Endothelial cell of umbilical vein (primary cell): ENCODE measurements at regions not wholly inside any gene's neighbourhood (a gene's known extent, or its start where the extent isn't known, plus 50 kb on each side); places are given as distances from the start of the nearest gene placed in this dataset.

Experiments
- BruUV-seq: library from RNA; stranded (reverse); fragments of 400-500 nt; replicated peaks from 2 replicates; lab custom pipeline; 2021; lab: Mats Ljungman, UMichigan
- CTCF ChIA-PET: fragments of 300-600, 350-600 bp; sonication (Branson Sonifier 250); formaldehyde crosslinking; loops from one replicate; lab custom pipeline; 2021; ENCODE audit warnings: antibody characterized with exemption, inconsistent platforms; lab: Charles Lee
- POLR2A ChIA-PET: fragments of 300-600, 350-600 bp; sonication (Branson Sonifier 250); formaldehyde crosslinking; loops from one replicate; lab custom pipeline; 2021; ENCODE audit warnings: antibody characterized with exemption, inconsistent platforms; lab: Charles Lee
- DNase-seq: peaks from one replicate; pipeline ENCODE4 v3.0.0-alpha.2; 2011; ENCODE audit warnings: low read depth, low spot score
- FAIRE-seq: peaks from 2 replicates; lab custom pipeline; 2011; peaks lifted over from hg19 to GRCh38; lab: Jason Lieb, UNC
- H2AFZ ChIP-seq: 2 replicates; pipeline ENCODE4 v1.6.0; 2012; ENCODE audit warnings: low read depth, low read length, control low read depth, inconsistent platforms
- H3K27ac ChIP-seq: 2 replicates; pipeline ENCODE4 v1.5.1; 2011; ENCODE audit warnings: low read depth, mild to moderate bottlenecking, control low read depth, low read length, moderate library complexity; ENCODE audit not compliant: insufficient read depth
- H3K27me3 ChIP-seq, 2 experiments: 2 replicates each; pipeline versions ENCODE4 v1.6.0 to v1.6.1; 2011; ENCODE audit warnings: low read length in 2 of 2, mixed read lengths in 1 of 2; ENCODE audit not compliant: control insufficient read depth in 2 of 2, insufficient read depth in 2 of 2
- H3K36me3 ChIP-seq, 2 experiments: 2 replicates in 1 of 2; 3 replicates in 1 of 2; pipeline ENCODE4 v1.5.1; 2011; ENCODE audit warnings: low read length in 2 of 2, mild to moderate bottlenecking in 1 of 2, moderate library complexity in 1 of 2; ENCODE audit not compliant: control insufficient read depth in 2 of 2, insufficient read depth in 2 of 2; ENCODE audit errors: extremely low read depth in 1 of 2
- H3K4me1 ChIP-seq: 3 replicates; pipeline ENCODE4 v1.5.1; 2011; ENCODE audit warnings: mild to moderate bottlenecking, low read length; ENCODE audit not compliant: control insufficient read depth, insufficient read depth; ENCODE audit errors: extremely low read depth
- H3K4me2 ChIP-seq: 2 replicates; pipeline ENCODE4 v1.6.1; 2011; ENCODE audit warnings: low read length, control low read depth, mixed read lengths; ENCODE audit not compliant: insufficient read depth
- H3K4me3 ChIP-seq, 3 experiments: fragments of 200-600 bp in 1 of 3; sonication (generic), shearing (Covaris generic) in 1 of 3; replicated peaks in 1 of 3; 2 replicates each; pipeline ENCODE4 v1.5.1; 2011 to 2016; ENCODE audit warnings: control low read depth in 3 of 3, low read length in 3 of 3, mild to moderate bottlenecking in 2 of 3, inconsistent platforms in 1 of 3, low read depth in 1 of 3, moderate library complexity in 1 of 3; ENCODE audit not compliant: insufficient read depth in 1 of 3
- H3K79me2 ChIP-seq: 2 replicates; pipeline ENCODE4 v1.6.0; 2012; ENCODE audit warnings: low read length, inconsistent platforms; ENCODE audit not compliant: control insufficient read depth, insufficient read depth
- H3K9ac ChIP-seq: replicated peaks from 2 replicates; pipeline ENCODE3; 2011; ENCODE audit warnings: low read length, control low read depth; ENCODE audit not compliant: insufficient read depth; ENCODE audit errors: extremely low read depth
- H3K9me1 ChIP-seq: replicated peaks from 3 replicates; pipeline ENCODE4 v1.6.0; 2011; ENCODE audit warnings: mild to moderate bottlenecking, low read length; ENCODE audit not compliant: control insufficient read depth, insufficient read depth; ENCODE audit errors: extremely low read depth
- H3K9me3 ChIP-seq: replicated peaks from 2 replicates; pipeline ENCODE4 v1.5.1; 2012; ENCODE audit warnings: low read length, inconsistent platforms; ENCODE audit not compliant: control insufficient read depth, insufficient read depth
- H4K20me1 ChIP-seq: replicated peaks from 2 replicates; pipeline ENCODE3; 2011; ENCODE audit warnings: mild to moderate bottlenecking, low read length; ENCODE audit not compliant: control insufficient read depth, insufficient read depth; ENCODE audit errors: extremely low read depth
- CTCF ChIP-seq, 2 donors: IDR thresholded peaks; 1 replicate in 1 of 2; 2 replicates in 1 of 2; pipeline ENCODE4 v1.5.1; 2011; ENCODE audit warnings: low read length in 2 of 2, mild to moderate bottlenecking in 2 of 2, moderate library complexity in 2 of 2, control low read depth in 1 of 2, inconsistent platforms in 1 of 2, low read depth in 1 of 2; ENCODE audit not compliant: insufficient read depth in 1 of 2; ENCODE audit errors: extremely low read depth in 1 of 2
- EZH2 ChIP-seq: IDR thresholded peaks from 2 replicates; pipeline ENCODE4 v1.6.1; 2012; ENCODE audit warnings: borderline replicate concordance, low read depth, mild to moderate bottlenecking, moderate library complexity, low read length, inconsistent platforms; ENCODE audit not compliant: severe bottlenecking
- GATA2 ChIP-seq: IDR thresholded peaks from 2 replicates; pipeline ENCODE4 v1.7.0; 2011; ENCODE audit warnings: low read depth, mild to moderate bottlenecking, moderate library complexity, mixed read lengths, low read length; ENCODE audit not compliant: insufficient read length, insufficient read depth
- JUN ChIP-seq: IDR thresholded peaks from 2 replicates; pipeline ENCODE4 v1.6.1; 2011; ENCODE audit warnings: borderline replicate concordance, low read depth; ENCODE audit not compliant: insufficient read length, insufficient read depth
- MYC ChIP-seq: IDR thresholded peaks from one replicate; pipeline ENCODE4 v1.6.1; 2011; ENCODE audit warnings: mild to moderate bottlenecking, low read depth, low read length
- POLR2A ChIP-seq: IDR thresholded peaks from 2 replicates; pipeline ENCODE4 v1.6.1; 2012; ENCODE audit warnings: low read depth, mild to moderate bottlenecking, control low read depth, low read length
- POLR2AphosphoS5 ChIP-seq: IDR thresholded peaks from 2 replicates; pipeline ENCODE4 v1.6.1; 2012; ENCODE audit warnings: low read depth, mild to moderate bottlenecking, control low read depth, low read length, moderate library complexity; ENCODE audit not compliant: insufficient read depth
- dilution Hi-C: fragments of 300-500 bp; cut with MboI; formaldehyde crosslinking; loops from one replicate; pipeline ENCODE4 v1.15.0; 2019; ENCODE audit warnings: low sequenced_read_pairs; ENCODE audit not compliant: extremely low pct_ligation_motif_present
- intact Hi-C: fragments of 100-400 bp; cut with micrococcal nuclease; formaldehyde crosslinking; loops from one replicate; pipeline ENCODE4 v1.10.0; 2022

- TF ChIP-seq JUN (no peak), POLR2AphosphoS5 (no peak), EZH2 (no peak), POLR2A (no peak), GATA2 (no peak), CTCF (IDR thresholded peaks at IDR 0.05; ENCODE audit: extremely low read depth in 1 of 2, insufficient read depth in 1 of 2, low read depth in 1 of 2, low read length in 2 of 2) (peak; percentile 53 to 56), MYC (no peak)
- Histone ChIP-seq H3K79me2 (no peaks in the 10 kb centered on the region), H3K4me2 (no peak overlapping the region), H3K36me3 (no peaks in the 10 kb centered on the region), H3K27ac (no peak overlapping the region), H4K20me1 (no peaks in the 10 kb centered on the region), H3K9me3 (no peaks in the 10 kb centered on the region), H3K4me3 (no peak overlapping the region), H3K27me3 (no peaks in the 10 kb centered on the region), H3K9ac (no peak overlapping the region), H2AFZ (no peak overlapping the region), H3K4me1 (no peaks in the 10 kb centered on the region), H3K9me1 (no peaks in the 10 kb centered on the region)
- FAIRE-seq, result peak; percentile 12
- ChIA-PET POLR2A (no interaction called here), CTCF (interaction anchor here (1.0 to 1.1 kb wide), 2 partner anchors 1195 to 1799 kb away, joined by 4 to 6 read pairs; no protein-coding TSS in a partner anchor)
- intact Hi-C loops, result loop anchor here (5.0 kb wide), 1 partner anchor 1197 kb away; the partner anchor contains the start of gene BRINP1
- no TSS peak for BruUV-seq
- peak; percentile 42 for DNase-seq
- dilution Hi-C loops, result no loop called here
Measured at GRCh38 chr9:118170032-118170955, 466.1 kb downstream of the TLR4 start.
